CD4-positive, alpha-beta T cell (primary cell): ENCODE measurements at regions not wholly inside any gene's neighbourhood (a gene's known extent, or its start where the extent isn't known, plus 50 kb on each side); places are given as distances from the start of the nearest gene placed in this dataset.

Source experiments
- ATAC-seq: fragments of 200-7000 bp; cut with Tn5 transposase; one replicate; pipeline ENCODE4 v1.10.0; 2022; ENCODE audit warnings: mild to moderate bottlenecking; ENCODE audit not compliant: poor library complexity
- CTCF ChIA-PET: fragments of 350-600 bp; sonication (Branson Sonifier 250); formaldehyde crosslinking; loops from one replicate; lab custom pipeline; 2021; ENCODE audit warnings: antibody characterized with exemption, inconsistent platforms; lab: Charles Lee
- POLR2A ChIA-PET: fragments of 350-600 bp; sonication (Branson Sonifier 250); formaldehyde crosslinking; loops from one replicate; lab custom pipeline; 2021; ENCODE audit warnings: antibody characterized with exemption, inconsistent platforms; lab: Charles Lee
- DNase-seq, 14 experiments: peaks; one replicate each; pipeline ENCODE4 v3.0.0-alpha.2; 2013 to 2020; ENCODE audit warnings: mixed read lengths in 2 of 14
- H3K27ac ChIP-seq, 2 donors: one replicate each; pipeline versions ENCODE4 v1.5.1 to v1.7.0; 2013; ENCODE audit warnings: low read length in 2 of 2, low read depth in 1 of 2, mild to moderate bottlenecking in 1 of 2
- H3K27me3 ChIP-seq, 2 experiments: 1 replicate in 1 of 2; 2 replicates in 1 of 2; pipeline versions ENCODE4 v1.6.1 to v1.7.0; 2013; ENCODE audit warnings: low read length in 2 of 2, control low read depth in 1 of 2, mild to moderate bottlenecking in 1 of 2, moderate library complexity in 1 of 2; ENCODE audit not compliant: insufficient read depth in 2 of 2, control insufficient read depth in 1 of 2
- H3K36me3 ChIP-seq: one replicate; pipeline ENCODE4 v1.6.1; 2013; ENCODE audit warnings: low read length, control low read depth; ENCODE audit not compliant: insufficient read depth
- H3K4me1 ChIP-seq: one replicate; pipeline ENCODE4 v1.6.1; 2013; ENCODE audit warnings: low read length, control low read depth; ENCODE audit not compliant: insufficient read depth
- H3K4me3 ChIP-seq: one replicate; pipeline ENCODE4 v1.5.1; 2013; ENCODE audit warnings: mild to moderate bottlenecking, low read length, moderate library complexity
- H3K9me3 ChIP-seq, 2 experiments: 1 replicate in 1 of 2; 2 replicates in 1 of 2; pipeline versions ENCODE4 v1.6.1 to v1.7.0; 2013; ENCODE audit warnings: low read length in 2 of 2, mild to moderate bottlenecking in 2 of 2, control low read depth in 1 of 2, moderate library complexity in 1 of 2; ENCODE audit not compliant: control insufficient read depth in 1 of 2, insufficient read depth in 1 of 2
- H3K27ac Mint-ChIP-seq: one replicate; pipeline ENCODE4 v1.8.0; 2020; ENCODE audit warnings: mixed read lengths
- H3K27me3 Mint-ChIP-seq: one replicate; pipeline ENCODE4 v1.8.0; 2021; ENCODE audit warnings: mixed read lengths
- H3K36me3 Mint-ChIP-seq: one replicate; pipeline ENCODE4 v1.8.0; 2021; ENCODE audit warnings: low read depth, mixed read lengths
- H3K4me1 Mint-ChIP-seq: one replicate; pipeline ENCODE4 v1.8.0; 2021; ENCODE audit warnings: low read depth, mixed read lengths
- H3K4me3 Mint-ChIP-seq: one replicate; pipeline ENCODE4 v1.8.0; 2020; ENCODE audit warnings: mild to moderate bottlenecking, mixed read lengths
- H3K9me3 Mint-ChIP-seq: one replicate; pipeline ENCODE4 v1.8.0; 2020; ENCODE audit warnings: mixed read lengths
- intact Hi-C, 2 experiments: fragments of 100-400 bp; cut with DNase I in 1 of 2; cut with micrococcal nuclease in 1 of 2; formaldehyde crosslinking; loops; one replicate each; pipeline versions ENCODE4 v1.15.1 to v1.9.0; 2023 to 2025; cut with DNase I, micrococcal nuclease
- TF ChIP-seq, protein P1 (sequence below): fragments of 200-600 bp; IDR thresholded peaks from one replicate; pipeline ENCODE4 v1.8.0; 2022; ENCODE audit warnings: antibody characterized with exemption, mild to moderate bottlenecking

DNA sequence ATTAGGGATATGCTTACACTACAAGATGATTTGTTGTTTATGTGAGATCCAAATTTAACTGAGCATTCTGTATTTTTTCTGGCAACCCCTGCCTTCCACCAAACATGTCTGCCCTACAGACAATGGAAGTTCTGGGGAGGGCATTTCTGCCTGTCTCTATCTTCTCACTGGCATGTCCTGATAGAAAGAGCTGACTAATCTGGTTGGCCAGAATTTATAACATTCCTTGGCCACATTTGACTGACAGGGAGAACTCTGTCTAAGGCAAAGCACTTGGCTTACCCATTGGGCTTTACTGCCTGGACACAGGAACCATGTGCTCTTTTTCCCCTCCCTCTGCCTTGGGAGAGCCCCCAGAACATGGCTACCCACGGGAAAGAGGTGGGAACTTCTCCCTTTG lies 70.6 kb upstream of the TMEM178A start:
- no peaks in the 10 kb centered on the region for H3K9me3 ChIP-seq
- no peaks in the 10 kb centered on the region for H3K36me3 ChIP-seq
- no peaks in the 10 kb centered on the region for H3K4me1 ChIP-seq
- Mint-ChIP-seq H3K27me3 (no peaks in the 10 kb centered on the region), H3K36me3 (no peaks in the 10 kb centered on the region), H3K27ac (no peak overlapping the region), H3K9me3 (no peaks in the 10 kb centered on the region), H3K4me1 (no peaks in the 10 kb centered on the region), H3K4me3 (no peak overlapping the region)
- ATAC-seq (no peak), DNase-seq (no peak)
- H3K4me3 ChIP-seq: no peak overlapping the region
- ChIA-PET POLR2A (no interaction called here), CTCF (no interaction called here)
- TF ChIP-seq, protein P1, sequence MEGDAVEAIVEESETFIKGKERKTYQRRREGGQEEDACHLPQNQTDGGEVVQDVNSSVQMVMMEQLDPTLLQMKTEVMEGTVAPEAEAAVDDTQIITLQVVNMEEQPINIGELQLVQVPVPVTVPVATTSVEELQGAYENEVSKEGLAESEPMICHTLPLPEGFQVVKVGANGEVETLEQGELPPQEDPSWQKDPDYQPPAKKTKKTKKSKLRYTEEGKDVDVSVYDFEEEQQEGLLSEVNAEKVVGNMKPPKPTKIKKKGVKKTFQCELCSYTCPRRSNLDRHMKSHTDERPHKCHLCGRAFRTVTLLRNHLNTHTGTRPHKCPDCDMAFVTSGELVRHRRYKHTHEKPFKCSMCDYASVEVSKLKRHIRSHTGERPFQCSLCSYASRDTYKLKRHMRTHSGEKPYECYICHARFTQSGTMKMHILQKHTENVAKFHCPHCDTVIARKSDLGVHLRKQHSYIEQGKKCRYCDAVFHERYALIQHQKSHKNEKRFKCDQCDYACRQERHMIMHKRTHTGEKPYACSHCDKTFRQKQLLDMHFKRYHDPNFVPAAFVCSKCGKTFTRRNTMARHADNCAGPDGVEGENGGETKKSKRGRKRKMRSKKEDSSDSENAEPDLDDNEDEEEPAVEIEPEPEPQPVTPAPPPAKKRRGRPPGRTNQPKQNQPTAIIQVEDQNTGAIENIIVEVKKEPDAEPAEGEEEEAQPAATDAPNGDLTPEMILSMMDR: no peak
- no peaks in the 10 kb centered on the region for H3K27me3 ChIP-seq
- intact Hi-C loops: no loop called here
- H3K27ac ChIP-seq: no peak overlapping the region

DNA sequence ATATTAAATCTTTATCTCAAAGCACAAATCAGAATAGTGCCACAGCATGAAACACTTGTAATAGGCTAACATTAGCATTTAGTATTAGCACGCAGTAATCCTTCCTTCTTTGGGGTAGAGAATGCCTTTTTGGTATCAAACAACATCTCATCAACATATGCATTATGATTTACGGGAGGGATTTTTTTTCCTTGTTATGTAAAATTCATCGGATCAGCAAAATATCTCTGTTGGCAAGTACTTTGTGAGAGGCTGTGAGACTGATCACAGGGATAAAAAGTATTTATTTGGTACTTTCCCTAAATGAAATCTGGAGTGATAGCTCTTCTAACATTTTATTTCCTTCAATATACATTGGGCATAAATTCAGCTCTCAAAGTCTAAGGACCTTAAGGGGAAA lies 68.4 kb upstream of the TMEM178A start:
- Mint-ChIP-seq H3K27ac (no peak overlapping the region), H3K4me1 (no peaks in the 10 kb centered on the region), H3K4me3 (no peak overlapping the region), H3K27me3 (no peaks in the 10 kb centered on the region), H3K36me3 (no peaks in the 10 kb centered on the region), H3K9me3 (no peaks in the 10 kb centered on the region)
- no peaks in the 10 kb centered on the region for H3K4me1 ChIP-seq
- H3K36me3 ChIP-seq: no peaks in the 10 kb centered on the region
- no peak overlapping the region for H3K27ac ChIP-seq
- ATAC-seq (no peak), DNase-seq (no peak)
- no peaks in the 10 kb centered on the region for H3K27me3 ChIP-seq
- POLR2A ChIA-PET: no interaction called here
- no peaks in the 10 kb centered on the region for H3K9me3 ChIP-seq
- TF ChIP-seq, protein P1: no peak
- CTCF ChIA-PET: no interaction called here
- H3K4me3 ChIP-seq: no peak overlapping the region
- intact Hi-C loops: no loop called here

DNA sequence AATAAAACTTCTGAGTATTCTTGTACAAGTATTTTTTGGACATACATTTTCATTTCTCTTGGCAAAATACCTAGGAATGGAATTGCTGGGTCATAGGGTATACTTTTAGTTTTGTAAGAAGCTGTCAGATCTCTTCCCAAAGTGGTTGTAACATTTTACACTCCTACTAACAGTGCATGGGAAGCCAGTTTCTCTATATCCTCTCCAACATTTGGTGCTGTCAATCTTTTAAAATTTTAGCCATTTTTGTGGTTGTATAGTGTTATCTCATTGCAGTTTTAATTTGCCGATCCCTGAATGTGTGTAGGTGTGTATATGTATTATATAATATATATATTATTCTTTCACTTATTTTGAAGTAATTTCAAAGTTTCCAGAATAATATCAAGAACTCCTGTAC lies 63.1 kb upstream of the TMEM178A start:
- no peaks in the 10 kb centered on the region for H3K4me1 Mint-ChIP-seq
- H3K9me3 Mint-ChIP-seq: no peaks in the 10 kb centered on the region
- H3K27me3 Mint-ChIP-seq: peaks cover 15% of the 10 kb centered on the region
- POLR2A ChIA-PET: no interaction called here
- no peak overlapping the region for H3K4me3 Mint-ChIP-seq
- ATAC-seq (no peak), DNase-seq (no peak)
- H3K27me3 ChIP-seq: no peaks in the 10 kb centered on the region
- TF ChIP-seq, protein P1: no peak
- no peaks in the 10 kb centered on the region for H3K36me3 Mint-ChIP-seq
- intact Hi-C loops: no loop called here
- no peak overlapping the region for H3K27ac ChIP-seq
- H3K4me1 ChIP-seq: no peaks in the 10 kb centered on the region
- CTCF ChIA-PET: no interaction called here
- H3K9me3 ChIP-seq: no peaks in the 10 kb centered on the region
- no peak overlapping the region for H3K4me3 ChIP-seq
- no peaks in the 10 kb centered on the region for H3K36me3 ChIP-seq
- no peak overlapping the region for H3K27ac Mint-ChIP-seq
